SU-DHL-6 (cell line): ENCODE measurements at regions not wholly inside any gene's neighbourhood (a gene's known extent, or its start where the extent isn't known, plus 50 kb on each side); places are given as distances from the start of the nearest gene placed in this dataset.

Experiments
- CTCF ChIP-seq: fragments of 200-600 bp; sonication (generic); IDR thresholded peaks from one replicate; pipeline ENCODE4 v1.5.1; 2017; ENCODE audit warnings: antibody characterized with exemption, mild to moderate bottlenecking, low read length, moderate library complexity; ENCODE audit not compliant: insufficient read depth, poor library complexity, severe bottlenecking
- EZH2phosphoT487 ChIP-seq: fragments of 200-600 bp; sonication (generic), shearing (Covaris generic); conservative IDR thresholded peaks from 2 replicates; pipeline ENCODE4 v1.6.1; 2018; ENCODE audit warnings: mild to moderate bottlenecking, antibody characterized with exemption, low read length, moderate library complexity, mixed read lengths

DNA sequence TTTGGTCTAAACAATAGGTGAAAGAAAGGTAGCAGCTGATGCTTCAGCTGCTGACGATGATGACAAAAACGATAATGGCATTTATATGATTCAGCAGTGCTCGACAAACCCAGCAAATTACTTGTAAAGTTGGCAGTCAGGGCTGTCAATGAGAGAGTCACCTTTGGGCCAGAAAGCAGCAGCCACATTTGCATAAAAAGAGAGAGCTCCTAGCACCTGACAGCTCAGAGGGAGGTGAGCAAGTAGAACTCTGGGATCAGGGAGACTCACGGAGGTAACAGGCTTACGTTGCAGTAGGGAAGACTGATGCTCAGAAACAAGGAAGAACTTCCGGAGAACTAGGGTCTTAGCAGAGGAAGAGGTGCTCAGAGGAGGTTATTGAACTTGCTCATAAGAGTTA is 291.9 kb upstream of the ZFHX3 start:
- TF ChIP-seq CTCF (no peak), EZH2phosphoT487 (no peak)
